DMS53 (cell line): ENCODE measurements at regions not wholly inside any gene's neighbourhood (a gene's known extent, or its start where the extent isn't known, plus 50 kb on each side); places are given as distances from the start of the nearest gene placed in this dataset.
"Not testable (repeated sequence)": the region's sequence is repeated elsewhere in the genome, so short reads cannot be mapped to it uniquely, and the experiment has no call there.

ENCODE experiments used
- DNase-seq: peaks from one replicate; lab custom pipeline; 2025; lab: John Stamatoyannopoulos, UW

DNA sequence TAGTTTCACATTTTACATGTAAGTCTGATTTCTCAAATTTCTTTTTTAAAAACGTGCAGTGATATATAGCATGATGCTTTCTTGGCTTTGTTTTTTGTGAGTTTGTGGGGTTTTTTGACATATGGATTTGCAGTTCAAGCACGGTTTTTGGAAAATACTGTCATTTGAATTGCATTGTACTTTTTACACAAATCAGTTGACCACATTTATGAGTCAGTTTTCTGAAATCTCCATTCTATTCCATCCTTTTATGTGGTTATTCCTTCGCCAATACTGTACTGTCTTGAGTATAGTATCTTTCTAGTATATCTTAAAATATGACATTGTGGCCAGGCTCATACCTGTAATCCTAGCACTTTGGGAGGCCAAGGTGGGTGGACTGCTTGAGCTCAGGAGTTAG lies 890.0 kb upstream of the CITED2 start:
- DNase-seq, result no peak

DNA sequence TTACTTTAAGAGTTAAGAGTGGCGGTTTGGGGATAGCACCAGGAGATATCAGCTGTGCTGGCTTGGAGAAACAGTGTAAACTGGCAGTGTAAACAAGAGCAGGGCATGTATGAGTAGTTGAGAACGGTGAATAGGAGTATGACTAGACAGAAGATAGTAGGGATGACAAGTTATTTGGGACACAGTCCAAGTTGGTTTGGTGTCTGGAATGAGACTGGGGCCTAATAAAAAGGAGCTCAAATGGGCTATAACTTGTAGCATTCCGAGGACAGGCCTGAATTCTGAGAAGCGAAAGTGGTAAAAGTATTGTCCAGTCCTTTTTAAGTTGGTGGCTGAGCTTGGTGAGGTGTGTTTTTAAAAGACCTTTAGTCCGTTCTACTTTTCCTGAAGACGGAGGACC lies 883.9 kb upstream of the CITED2 start:
- DNase-seq, result not testable (repeated sequence)

DNA sequence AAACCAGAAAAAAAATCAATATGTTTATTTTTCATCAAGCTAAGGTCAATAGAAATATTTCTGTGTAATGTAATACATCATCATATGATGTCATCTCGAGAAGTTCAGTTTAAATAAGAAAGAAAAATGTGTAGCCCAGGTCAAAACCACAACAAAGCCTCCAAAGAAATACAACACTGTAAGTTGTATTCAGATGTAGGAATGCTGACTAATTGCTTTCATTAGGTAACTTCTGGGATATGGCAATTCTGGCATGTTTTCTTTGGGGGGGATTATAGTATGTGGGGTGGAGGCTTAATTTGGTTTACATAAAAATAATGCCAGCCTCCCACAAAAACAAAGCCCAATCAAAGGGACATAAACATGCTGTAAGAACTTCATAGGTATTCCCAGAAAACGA lies 881.8 kb upstream of the CITED2 start:
- peak; percentile 9 for DNase-seq

DNA sequence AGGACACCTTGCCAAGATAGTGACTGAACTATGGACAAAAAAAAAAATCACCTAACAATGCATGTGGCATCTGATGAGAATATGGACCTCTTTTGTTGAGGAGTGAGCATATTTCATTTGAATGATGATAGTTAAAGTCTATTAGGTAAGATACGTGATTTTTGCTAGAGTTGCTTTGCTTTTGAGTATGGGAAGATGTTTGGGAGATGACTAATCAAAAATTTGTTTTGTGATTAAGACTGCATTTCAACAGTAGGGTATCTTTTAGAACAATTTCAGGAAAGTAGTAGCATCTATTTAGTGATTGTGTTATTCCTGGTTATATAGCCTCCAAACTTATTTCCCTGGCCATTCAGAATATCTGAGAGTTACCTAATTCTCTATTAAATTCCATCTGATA lies 878.6 kb upstream of the CITED2 start:
- no peak for DNase-seq

DNA sequence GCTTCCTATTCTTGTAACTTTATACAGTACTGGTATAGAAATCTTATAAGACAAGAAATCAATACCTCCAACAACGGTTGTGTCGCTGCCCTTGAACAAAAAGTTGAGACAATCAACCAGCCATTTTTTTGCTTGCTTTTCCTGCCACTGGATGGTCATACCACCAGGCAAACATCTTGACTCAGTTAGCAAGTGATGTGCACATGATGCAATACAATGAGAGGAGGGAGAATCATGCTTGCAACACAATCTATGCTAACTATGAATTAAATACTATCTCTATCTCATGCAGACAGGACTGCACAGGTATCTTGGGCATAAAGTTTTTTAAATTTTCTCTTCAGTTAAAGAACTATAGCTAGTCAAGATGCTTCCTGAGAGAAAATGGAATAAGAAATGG lies 877.7 kb upstream of the CITED2 start:
- no peak for DNase-seq

GRCh38 chr6:140245296-140246040 lies 871.0 kb upstream of the CITED2 start:
- DNase-seq, result peak; percentile 2

DNA sequence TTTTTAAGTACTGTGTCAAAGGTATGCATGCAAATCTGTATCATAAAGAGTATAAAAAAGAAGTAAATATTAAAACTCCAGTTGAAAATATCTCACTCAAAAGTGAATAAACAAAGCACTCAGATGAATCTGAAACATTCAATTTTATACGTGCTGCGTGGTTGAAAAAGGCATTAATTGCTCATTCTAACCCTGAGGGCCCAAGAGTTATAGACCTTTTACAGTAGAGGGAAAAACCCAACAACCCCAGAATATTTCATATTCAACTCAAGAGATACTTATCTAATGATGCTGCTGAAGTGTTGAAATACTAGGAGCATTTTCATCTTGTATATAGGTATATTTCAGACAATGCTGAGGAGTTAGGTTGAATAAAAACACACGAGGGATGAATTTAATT lies 862.8 kb upstream of the CITED2 start:
- no peak for DNase-seq

GRCh38 chr6:140236732-140237131 lies 862.3 kb upstream of the CITED2 start:
- DNase-seq, result no peak

DNA sequence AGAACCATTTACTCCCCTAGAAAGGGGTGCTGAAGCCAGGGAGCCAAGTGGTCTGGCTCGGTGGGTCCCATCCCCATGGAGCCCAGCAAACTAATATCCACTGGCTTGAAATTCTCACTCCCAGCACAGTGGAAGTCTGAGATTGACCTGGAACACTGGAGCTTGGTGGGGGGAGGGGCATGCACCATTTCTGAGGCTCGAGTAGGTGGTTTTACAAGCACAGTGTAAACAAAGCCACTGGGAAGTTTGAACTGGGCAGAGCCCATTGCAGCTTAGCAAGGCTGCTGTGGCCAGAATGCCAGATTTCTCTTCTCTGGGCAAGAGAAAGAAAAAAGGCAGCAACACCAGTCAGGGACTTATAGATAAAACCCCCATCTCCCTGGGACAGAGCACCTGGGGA lies 855.8 kb upstream of the CITED2 start:
- DNase-seq, result peak; percentile 38

DNA sequence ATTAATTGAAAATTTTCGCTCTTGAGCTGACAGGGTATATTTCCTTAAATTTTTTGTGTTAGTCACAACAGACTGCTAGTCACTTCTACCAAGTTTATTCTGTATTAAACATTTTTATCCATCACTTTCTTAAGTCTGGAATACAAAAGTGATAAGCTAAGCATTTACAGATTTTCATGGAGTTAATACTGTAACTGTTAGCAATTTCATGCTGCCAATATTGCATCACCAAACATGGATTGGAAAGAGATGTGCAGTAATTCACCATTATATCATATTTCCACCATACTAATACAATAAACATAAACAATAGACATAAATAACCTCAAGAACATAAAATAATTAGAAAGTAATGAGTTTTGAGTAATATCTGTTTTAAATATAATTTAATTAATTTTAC lies 854.0 kb upstream of the CITED2 start:
- no peak for DNase-seq

- no peak for DNase-seq
Observed at GRCh38 chr6:140226637-140227036, 852.2 kb upstream of the CITED2 start.

GRCh38 chr6:140225701-140226436 lies 851.4 kb upstream of the CITED2 start:
- no peak for DNase-seq

GRCh38 chr6:140217283-140217682 lies 842.8 kb upstream of the CITED2 start:
- DNase-seq, result no peak

GRCh38 chr6:140209775-140210174 lies 835.3 kb upstream of the CITED2 start:
- no peak for DNase-seq

DNA sequence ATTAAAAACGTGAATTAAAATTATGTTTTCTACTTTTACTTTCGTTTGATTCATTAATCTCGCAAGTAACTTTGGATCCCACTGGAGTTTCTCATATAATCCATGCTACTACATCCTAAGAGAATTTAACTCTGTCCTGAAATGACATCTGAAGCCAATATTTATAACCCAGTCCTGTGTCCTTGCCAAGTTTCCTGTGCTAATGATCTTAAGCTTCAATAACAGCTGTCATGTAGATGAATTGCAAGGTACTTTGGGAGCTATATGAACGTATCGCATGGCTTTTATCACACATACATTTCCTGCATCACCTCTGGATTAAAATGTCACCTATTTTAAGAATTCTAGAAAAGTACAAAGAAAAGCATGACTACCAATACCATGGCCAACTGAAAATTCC lies 833.8 kb upstream of the CITED2 start:
- no peak for DNase-seq

- no peak for DNase-seq
Observed at GRCh38 chr6:140205795-140206593, 831.5 kb upstream of the CITED2 start.

- DNase-seq, result no peak
Observed at GRCh38 chr6:140204154-140204553, 829.7 kb upstream of the CITED2 start.

DNA sequence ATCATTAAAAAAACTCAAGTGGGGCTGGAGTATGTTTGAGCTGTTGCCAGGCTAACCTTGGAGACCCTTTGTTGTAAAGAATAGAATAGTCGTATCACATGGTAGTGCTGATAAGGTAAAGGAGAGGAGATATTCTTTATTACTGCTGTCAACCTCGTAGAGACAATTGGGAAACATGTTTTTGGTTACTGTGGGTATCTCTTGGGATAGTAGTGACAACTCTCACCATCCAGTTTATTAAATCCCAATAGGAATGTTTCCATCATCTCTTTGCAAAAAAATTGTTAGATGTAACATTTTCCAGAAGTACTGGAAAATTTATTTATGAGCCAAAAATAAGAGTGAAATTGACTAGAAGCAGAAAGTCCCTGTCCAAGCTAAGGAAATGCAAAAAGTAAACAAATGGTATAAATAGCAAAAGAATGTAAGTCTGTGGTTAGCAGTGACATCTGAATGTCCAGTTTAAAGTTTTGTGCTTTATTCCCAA lies 829.3 kb upstream of the CITED2 start:
- peak; percentile 61 for DNase-seq

DNA sequence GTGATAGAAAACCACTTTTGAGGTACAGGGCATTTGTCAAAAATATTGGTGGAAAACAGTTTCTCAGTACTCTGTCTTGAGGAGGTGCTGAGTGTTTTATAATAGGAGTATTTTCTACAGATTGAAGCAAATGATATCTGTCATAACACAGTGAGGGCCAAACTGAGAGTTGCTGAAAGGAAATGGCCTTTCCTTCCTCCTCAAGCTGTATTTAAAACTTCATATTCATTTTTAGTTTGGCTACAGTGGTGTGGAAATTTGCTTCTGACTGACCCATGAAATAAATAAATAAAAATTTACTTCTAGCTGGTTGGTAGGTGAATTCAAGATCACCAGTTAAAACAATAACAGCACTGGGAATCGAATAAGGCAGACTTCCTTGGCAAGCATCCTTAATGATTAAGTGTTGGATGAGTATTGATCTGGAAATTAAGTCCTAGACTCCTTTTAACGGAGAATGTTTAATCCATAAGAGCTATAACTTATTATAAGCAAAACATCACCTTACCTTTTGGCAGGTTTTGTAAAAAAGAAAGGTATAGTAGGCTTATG lies 828.6 kb upstream of the CITED2 start:
- no peak for DNase-seq

DNA sequence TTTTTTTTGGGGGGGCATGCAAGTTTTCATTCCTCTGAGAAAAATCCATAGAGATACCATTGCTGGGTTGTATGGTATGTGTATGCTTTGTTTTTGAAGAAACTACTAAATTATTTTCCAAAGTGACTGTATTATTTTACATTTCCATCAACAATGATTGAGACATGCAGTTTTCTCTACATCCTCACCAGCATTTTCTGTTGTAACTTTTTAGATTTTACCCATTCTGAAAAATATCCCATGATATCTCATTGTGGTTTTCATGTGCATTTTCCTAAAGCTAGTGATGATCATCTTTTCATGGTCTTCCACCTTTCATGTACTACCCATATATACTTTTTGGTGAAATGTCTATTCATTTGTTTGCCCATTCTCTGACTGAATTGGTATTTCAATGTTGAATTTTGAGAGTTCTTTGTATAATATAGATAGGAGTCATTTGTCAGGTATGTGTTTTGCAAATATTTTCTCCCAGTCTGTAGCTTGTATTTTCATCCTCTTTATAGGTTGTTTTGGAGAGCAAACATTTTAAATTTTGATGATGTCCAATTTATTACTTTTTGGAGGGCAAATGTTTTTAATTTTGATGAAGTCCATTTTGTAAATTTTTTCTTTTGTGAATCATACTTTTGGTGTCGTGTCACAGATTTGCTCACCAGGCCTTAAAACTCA lies 827.5 kb upstream of the CITED2 start:
- no peak for DNase-seq

DNA sequence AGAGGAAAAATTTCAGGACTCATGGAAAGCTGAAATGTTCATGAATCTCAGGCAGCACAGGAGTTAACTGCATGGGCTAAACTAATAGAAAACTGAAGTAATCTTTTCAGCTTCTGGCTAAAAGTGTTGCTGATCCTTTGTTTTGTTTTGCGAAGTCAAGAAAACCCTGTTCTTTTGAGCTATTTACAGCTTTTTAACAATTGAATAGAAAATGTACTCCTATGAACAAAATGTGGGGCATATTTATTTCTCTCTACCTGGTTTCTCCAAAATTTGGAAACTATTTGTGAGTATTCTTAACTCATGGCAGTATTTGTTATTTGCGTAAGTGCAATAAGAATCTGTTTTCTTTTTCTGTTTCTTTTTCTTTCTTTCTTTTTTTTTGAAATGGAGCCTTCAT lies 818.8 kb upstream of the CITED2 start:
- DNase-seq, result peak; percentile 14

- no peak for DNase-seq
Observed at GRCh38 chr6:140192018-140192417, 817.6 kb upstream of the CITED2 start.
